ENCODE measurements at regions not wholly inside any gene's neighbourhood (a gene's known extent, or its start where the extent isn't known, plus 50 kb on each side); places are given as distances from the start of the nearest gene placed in this dataset.
A peak's percentile ranks its signal among the peaks of the same experiment; 100 is the strongest.

DNA sequence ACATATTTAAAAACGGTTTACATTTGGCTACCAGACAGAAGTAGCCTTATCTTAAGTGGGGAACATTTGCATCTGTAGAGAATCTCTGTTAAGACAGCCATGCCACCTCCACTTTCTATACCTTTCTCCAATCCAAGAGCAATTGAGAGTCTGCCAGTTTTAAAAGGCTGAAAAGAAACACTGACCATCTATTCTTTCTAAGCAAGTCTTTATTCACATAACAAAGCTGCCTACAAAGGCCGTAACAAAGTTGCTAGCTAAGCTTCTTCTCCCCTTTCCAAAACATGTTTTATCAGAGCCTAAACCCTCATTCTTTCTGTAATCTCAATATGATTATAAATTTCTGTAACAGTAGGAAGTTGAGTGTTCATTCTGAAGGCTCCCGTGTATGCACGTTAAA, 1078.3 kb downstream of the NCAM2 start:
- no peak overlapping the region for H3K27ac ChIP-seq
- FAIRE-seq (no peak), ATAC-seq (no peak), DNase-seq (no peak)
- H3K4me1 ChIP-seq, result no peaks in the 10 kb centered on the region
- no peak overlapping the region for H3K4me3 ChIP-seq
- intact Hi-C loops (cut with DNase I), result no loop called here
- no peaks in the 10 kb centered on the region for H3K27me3 ChIP-seq
- H3K9me3 ChIP-seq, result no peaks in the 10 kb centered on the region
- H3K36me3 ChIP-seq, result no peaks in the 10 kb centered on the region
- TF ChIP-seq, protein P1, sequence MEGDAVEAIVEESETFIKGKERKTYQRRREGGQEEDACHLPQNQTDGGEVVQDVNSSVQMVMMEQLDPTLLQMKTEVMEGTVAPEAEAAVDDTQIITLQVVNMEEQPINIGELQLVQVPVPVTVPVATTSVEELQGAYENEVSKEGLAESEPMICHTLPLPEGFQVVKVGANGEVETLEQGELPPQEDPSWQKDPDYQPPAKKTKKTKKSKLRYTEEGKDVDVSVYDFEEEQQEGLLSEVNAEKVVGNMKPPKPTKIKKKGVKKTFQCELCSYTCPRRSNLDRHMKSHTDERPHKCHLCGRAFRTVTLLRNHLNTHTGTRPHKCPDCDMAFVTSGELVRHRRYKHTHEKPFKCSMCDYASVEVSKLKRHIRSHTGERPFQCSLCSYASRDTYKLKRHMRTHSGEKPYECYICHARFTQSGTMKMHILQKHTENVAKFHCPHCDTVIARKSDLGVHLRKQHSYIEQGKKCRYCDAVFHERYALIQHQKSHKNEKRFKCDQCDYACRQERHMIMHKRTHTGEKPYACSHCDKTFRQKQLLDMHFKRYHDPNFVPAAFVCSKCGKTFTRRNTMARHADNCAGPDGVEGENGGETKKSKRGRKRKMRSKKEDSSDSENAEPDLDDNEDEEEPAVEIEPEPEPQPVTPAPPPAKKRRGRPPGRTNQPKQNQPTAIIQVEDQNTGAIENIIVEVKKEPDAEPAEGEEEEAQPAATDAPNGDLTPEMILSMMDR (IDR thresholded peaks at IDR 0.05), result no peak
- WGBS, 2 donors, result 55 to 69% methylated on average over 4 of the region's 4 CpGs

DNA sequence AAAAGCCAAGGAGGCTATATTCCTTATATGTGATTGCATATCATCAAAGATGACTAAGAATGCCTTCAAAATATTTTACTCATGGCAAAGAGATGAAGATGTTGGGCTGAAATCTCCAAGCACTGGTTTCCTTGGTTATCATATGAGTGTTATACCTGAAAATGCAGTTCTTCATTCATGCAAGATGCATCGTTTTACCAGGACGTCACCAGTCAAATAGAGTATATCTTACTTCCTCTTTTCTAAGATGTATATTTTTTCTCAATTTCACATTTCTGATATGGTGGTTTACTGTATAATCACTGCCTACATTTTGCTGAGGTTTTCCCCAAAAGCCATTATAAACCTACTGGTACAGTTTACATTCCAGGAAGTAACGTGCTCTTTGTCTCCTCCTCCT, 1085.7 kb downstream of the NCAM2 start:
- no peak for DNase-seq
- Histone ChIP-seq H3K4me3 (no peak overlapping the region), H3K9me3 (no peaks in the 10 kb centered on the region), H3K36me3 (no peaks in the 10 kb centered on the region), H3K4me1 (no peaks in the 10 kb centered on the region), H3K27me3 (no peaks in the 10 kb centered on the region), H3K27ac (no peak overlapping the region)
- WGBS, 2 donors, result 58 to 70% methylated on average over 3 of the region's 3 CpGs
- ATAC-seq, result no peak
- TF ChIP-seq, protein P1 (IDR thresholded peaks at IDR 0.05), result no peak
- no peak for FAIRE-seq
- intact Hi-C loops (cut with DNase I), result no loop called here

DNA sequence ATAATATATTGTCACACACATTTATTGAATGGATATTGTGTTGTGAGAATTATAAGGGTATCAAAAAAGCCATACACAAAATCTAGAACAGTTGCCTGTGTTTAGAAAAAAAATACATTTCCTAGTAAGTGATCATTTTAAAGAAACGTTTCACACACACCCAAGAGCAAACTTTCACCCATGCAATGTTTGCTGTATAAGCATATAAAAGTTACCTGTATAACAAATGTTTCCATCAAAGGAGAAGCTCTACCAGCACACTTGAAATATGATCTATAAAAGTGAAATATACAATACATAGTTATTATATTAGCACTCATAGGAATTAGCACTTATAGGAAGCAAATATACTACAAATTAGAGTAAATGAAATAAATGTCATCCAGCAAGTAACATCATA, 1098.1 kb downstream of the NCAM2 start:
- Histone ChIP-seq H3K36me3 (no peaks in the 10 kb centered on the region), H3K4me1 (no peaks in the 10 kb centered on the region), H3K9me3 (no peaks in the 10 kb centered on the region), H3K27me3 (no peaks in the 10 kb centered on the region), H3K4me3 (no peak overlapping the region), H3K27ac (no peak overlapping the region)
- TF ChIP-seq, protein P1 (IDR thresholded peaks at IDR 0.05), result no peak
- 32 to 41% methylated on average over 1 of the region's 1 CpG for WGBS, 2 donors
- ATAC-seq (no peak), DNase-seq (no peak), FAIRE-seq (no peak)
- intact Hi-C loops (cut with DNase I), result no loop called here

DNA sequence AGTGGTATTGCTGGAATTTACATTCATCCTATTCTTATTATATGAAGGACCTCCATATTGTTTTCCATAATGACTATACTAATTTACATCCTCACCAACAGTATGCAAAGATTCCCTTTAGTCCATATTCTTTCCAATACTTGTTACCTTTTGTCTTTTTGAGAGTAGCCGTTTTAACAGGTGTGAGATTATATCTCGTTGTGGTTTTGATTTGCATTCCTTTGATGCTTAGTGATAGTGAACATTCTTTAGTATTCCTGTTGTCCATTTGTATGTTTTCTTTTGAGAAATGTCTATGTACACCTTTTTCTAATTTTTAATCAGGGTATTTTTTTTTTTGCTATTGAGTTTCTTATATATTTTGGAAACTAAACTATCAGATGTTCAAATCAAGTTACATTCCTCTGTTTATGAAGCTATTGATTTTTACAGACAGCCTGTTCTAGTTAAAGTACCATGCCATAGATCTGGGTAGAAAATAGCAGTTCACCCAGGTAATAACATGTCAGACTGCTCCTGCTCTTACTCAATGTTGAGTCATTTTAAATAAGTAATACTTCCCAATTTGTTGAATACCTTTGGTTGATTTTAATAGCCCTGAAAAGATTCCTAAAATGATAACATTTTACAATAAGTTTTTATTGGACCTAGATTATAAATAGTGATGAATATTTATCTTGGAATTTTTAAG, 1108.7 kb downstream of the NCAM2 start:
- FAIRE-seq (no peak), ATAC-seq (no peak), DNase-seq (no peak)
- Histone ChIP-seq H3K27me3 (no peaks in the 10 kb centered on the region), H3K4me1 (no peaks in the 10 kb centered on the region), H3K36me3 (no peaks in the 10 kb centered on the region), H3K27ac (no peak overlapping the region), H3K9me3 (no peaks in the 10 kb centered on the region), H3K4me3 (no peak overlapping the region)
- intact Hi-C loops (cut with DNase I), result no loop called here
- TF ChIP-seq, protein P1 (IDR thresholded peaks at IDR 0.05), result no peak
- WGBS, 2 donors, result 12 to 14% methylated on average over 2 of the region's 2 CpGs

DNA sequence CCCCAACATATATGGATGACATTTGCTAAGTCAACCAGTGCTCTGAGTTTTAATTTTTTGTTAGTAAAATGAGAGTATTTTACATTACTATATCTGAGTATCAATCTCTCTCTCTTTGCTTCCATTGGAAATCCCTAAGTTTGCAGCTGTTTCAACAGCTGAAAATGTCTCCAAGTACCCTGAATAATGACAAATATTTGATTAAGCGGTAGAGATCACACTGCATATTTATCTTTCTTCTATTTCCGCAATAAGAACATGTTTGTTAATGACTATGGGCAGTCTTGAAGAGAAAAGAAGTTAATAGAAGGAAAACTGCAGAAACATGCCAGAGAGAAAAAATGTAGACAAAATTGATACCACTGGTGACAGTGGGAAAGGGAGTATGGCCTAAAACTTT, 1117.5 kb downstream of the NCAM2 start:
- FAIRE-seq, result no peak
- ATAC-seq, result peak; percentile 38 to 82 (median 60)
- Histone ChIP-seq H3K36me3 (no peaks in the 10 kb centered on the region), H3K27ac (no peak overlapping the region), H3K4me3 (no peak overlapping the region), H3K9me3 (no peaks in the 10 kb centered on the region), H3K27me3 (no peaks in the 10 kb centered on the region), H3K4me1 (no peaks in the 10 kb centered on the region)
- WGBS, 2 donors, result 22 to 25% methylated on average over 2 of the region's 2 CpGs
- TF ChIP-seq, protein P1 (IDR thresholded peaks at IDR 0.05), result no peak
- intact Hi-C loops (cut with DNase I), result no loop called here
- no peak for DNase-seq
